T-helper 1 cell treated with Interleukin-12 subunit alpha and Interleukin-12 subunit beta and Interleukin-4 antibody, amounts not matched to agents 30 μg/mL and 1 μg/mL, for 36 hours (primary cell): ENCODE measurements at regions not wholly inside any gene's neighbourhood (a gene's known extent, or its start where the extent isn't known, plus 50 kb on each side); places are given as distances from the start of the nearest gene placed in this dataset.
"Not testable (repeated sequence)": the region's sequence is repeated elsewhere in the genome, so short reads cannot be mapped to it uniquely, and the experiment has no call there.

Experiments used
- H3K27ac Mint-ChIP-seq: one replicate; pipeline ENCODE4 v1.8.0; 2021; ENCODE audit warnings: mild to moderate bottlenecking, mixed read lengths
- H3K27me3 Mint-ChIP-seq: one replicate; pipeline ENCODE4 v1.8.0; 2021; ENCODE audit warnings: low read depth, mixed read lengths
- H3K36me3 Mint-ChIP-seq: one replicate; pipeline ENCODE4 v1.8.0; 2021; ENCODE audit warnings: low read depth, mixed read lengths
- H3K4me1 Mint-ChIP-seq: one replicate; pipeline ENCODE4 v1.8.0; 2021; ENCODE audit warnings: low read depth, mixed read lengths
- H3K4me3 Mint-ChIP-seq: one replicate; pipeline ENCODE4 v1.8.0; 2021; ENCODE audit warnings: mild to moderate bottlenecking, moderate library complexity, mixed read lengths
- H3K9me3 Mint-ChIP-seq: one replicate; pipeline ENCODE4 v1.8.0; 2021; ENCODE audit warnings: mixed read lengths

GRCh38 chr12:125544960-125545359 is 479.7 kb downstream of the AACS start:
- H3K9me3 Mint-ChIP-seq, result peaks cover 5% of the 10 kb centered on the region
- no peaks in the 10 kb centered on the region for H3K4me1 Mint-ChIP-seq
- H3K27me3 Mint-ChIP-seq, result no peaks in the 10 kb centered on the region
- no peak overlapping the region for H3K4me3 Mint-ChIP-seq
- no peaks in the 10 kb centered on the region for H3K36me3 Mint-ChIP-seq
- H3K27ac Mint-ChIP-seq, result no peak overlapping the region

GRCh38 chr12:125549171-125549570 is 483.9 kb downstream of the AACS start:
- Mint-ChIP-seq H3K36me3 (no peaks in the 10 kb centered on the region), H3K4me1 (no peaks in the 10 kb centered on the region), H3K27me3 (no peaks in the 10 kb centered on the region), H3K9me3 (no peaks in the 10 kb centered on the region), H3K4me3 (no peak overlapping the region), H3K27ac (no peak overlapping the region)

GRCh38 chr12:125549836-125550235 is 484.6 kb downstream of the AACS start:
- H3K27ac Mint-ChIP-seq, result no peak overlapping the region
- H3K4me3 Mint-ChIP-seq, result no peak overlapping the region
- H3K36me3 Mint-ChIP-seq, result no peaks in the 10 kb centered on the region
- H3K4me1 Mint-ChIP-seq, result no peaks in the 10 kb centered on the region
- H3K27me3 Mint-ChIP-seq, result no peaks in the 10 kb centered on the region
- no peaks in the 10 kb centered on the region for H3K9me3 Mint-ChIP-seq

GRCh38 chr12:125552295-125552694 is 487.1 kb downstream of the AACS start:
- no peak overlapping the region for H3K27ac Mint-ChIP-seq
- no peaks in the 10 kb centered on the region for H3K4me1 Mint-ChIP-seq
- H3K36me3 Mint-ChIP-seq, result no peaks in the 10 kb centered on the region
- H3K9me3 Mint-ChIP-seq, result no peaks in the 10 kb centered on the region
- H3K27me3 Mint-ChIP-seq, result no peaks in the 10 kb centered on the region
- H3K4me3 Mint-ChIP-seq, result no peak overlapping the region

- H3K27ac Mint-ChIP-seq, H3K4me1 Mint-ChIP-seq, H3K36me3 Mint-ChIP-seq, H3K9me3 Mint-ChIP-seq, H3K4me3 Mint-ChIP-seq, H3K27me3 Mint-ChIP-seq: not testable (repeated sequence)
Observed at GRCh38 chr12:125561008-125561407, 495.8 kb downstream of the AACS start.

- H3K4me3 Mint-ChIP-seq, result no peak overlapping the region
- no peaks in the 10 kb centered on the region for H3K4me1 Mint-ChIP-seq
- no peak overlapping the region for H3K27ac Mint-ChIP-seq
- H3K27me3 Mint-ChIP-seq, result no peaks in the 10 kb centered on the region
- no peaks in the 10 kb centered on the region for H3K9me3 Mint-ChIP-seq
- H3K36me3 Mint-ChIP-seq, result no peaks in the 10 kb centered on the region
Observed at GRCh38 chr12:125564753-125565152, 499.5 kb downstream of the AACS start.

GRCh38 chr12:125567581-125567980 is 502.3 kb downstream of the AACS start:
- no peak overlapping the region for H3K4me3 Mint-ChIP-seq
- H3K4me1 Mint-ChIP-seq, result no peaks in the 10 kb centered on the region
- no peaks in the 10 kb centered on the region for H3K27me3 Mint-ChIP-seq
- H3K9me3 Mint-ChIP-seq, result no peaks in the 10 kb centered on the region
- no peaks in the 10 kb centered on the region for H3K36me3 Mint-ChIP-seq
- H3K27ac Mint-ChIP-seq, result no peak overlapping the region

- H3K4me3 Mint-ChIP-seq, result no peak overlapping the region
- H3K9me3 Mint-ChIP-seq, result no peaks in the 10 kb centered on the region
- H3K27ac Mint-ChIP-seq, result no peak overlapping the region
- no peaks in the 10 kb centered on the region for H3K27me3 Mint-ChIP-seq
- no peaks in the 10 kb centered on the region for H3K36me3 Mint-ChIP-seq
- no peaks in the 10 kb centered on the region for H3K4me1 Mint-ChIP-seq
Observed at GRCh38 chr12:125568306-125568705, 503.1 kb downstream of the AACS start.

GRCh38 chr12:125573271-125573670 is 508.0 kb downstream of the AACS start:
- no peak overlapping the region for H3K27ac Mint-ChIP-seq
- no peaks in the 10 kb centered on the region for H3K4me1 Mint-ChIP-seq
- no peaks in the 10 kb centered on the region for H3K27me3 Mint-ChIP-seq
- H3K4me3 Mint-ChIP-seq, result no peak overlapping the region
- peaks cover 8% of the 10 kb centered on the region for H3K9me3 Mint-ChIP-seq
- H3K36me3 Mint-ChIP-seq, result no peaks in the 10 kb centered on the region

GRCh38 chr12:125577334-125577733 is 512.1 kb downstream of the AACS start:
- Mint-ChIP-seq H3K27me3 (no peaks in the 10 kb centered on the region), H3K4me3 (no peak overlapping the region), H3K36me3 (no peaks in the 10 kb centered on the region), H3K9me3 (peaks cover 21% of the 10 kb centered on the region), H3K27ac (no peak overlapping the region), H3K4me1 (no peaks in the 10 kb centered on the region)

GRCh38 chr12:125579916-125580315 is 514.7 kb downstream of the AACS start:
- no peak overlapping the region for H3K27ac Mint-ChIP-seq
- no peaks in the 10 kb centered on the region for H3K4me1 Mint-ChIP-seq
- H3K4me3 Mint-ChIP-seq, result no peak overlapping the region
- no peaks in the 10 kb centered on the region for H3K36me3 Mint-ChIP-seq
- H3K9me3 Mint-ChIP-seq, result peaks cover 21% of the 10 kb centered on the region
- H3K27me3 Mint-ChIP-seq, result no peaks in the 10 kb centered on the region

- H3K4me3 Mint-ChIP-seq, result no peak overlapping the region
- H3K36me3 Mint-ChIP-seq, result no peaks in the 10 kb centered on the region
- H3K4me1 Mint-ChIP-seq, result no peaks in the 10 kb centered on the region
- H3K27ac Mint-ChIP-seq, result no peak overlapping the region
- H3K27me3 Mint-ChIP-seq, result no peaks in the 10 kb centered on the region
- H3K9me3 Mint-ChIP-seq, result peaks cover 15% of the 10 kb centered on the region
Observed at GRCh38 chr12:125583071-125583470, 517.8 kb downstream of the AACS start.

GRCh38 chr12:125586441-125586840 is 521.2 kb downstream of the AACS start:
- no peak overlapping the region for H3K4me3 Mint-ChIP-seq
- H3K36me3 Mint-ChIP-seq, result no peaks in the 10 kb centered on the region
- H3K9me3 Mint-ChIP-seq, result no peaks in the 10 kb centered on the region
- H3K27me3 Mint-ChIP-seq, result no peaks in the 10 kb centered on the region
- no peak overlapping the region for H3K27ac Mint-ChIP-seq
- H3K4me1 Mint-ChIP-seq, result no peaks in the 10 kb centered on the region

GRCh38 chr12:125593269-125593668 is 528.0 kb downstream of the AACS start:
- Mint-ChIP-seq H3K27ac (no peak overlapping the region), H3K36me3 (no peaks in the 10 kb centered on the region), H3K27me3 (no peaks in the 10 kb centered on the region), H3K4me3 (no peak overlapping the region), H3K4me1 (no peaks in the 10 kb centered on the region), H3K9me3 (peaks cover 3% of the 10 kb centered on the region)

GRCh38 chr12:125604976-125605375 is 539.7 kb downstream of the AACS start:
- no peak overlapping the region for H3K27ac Mint-ChIP-seq
- H3K9me3 Mint-ChIP-seq, result peaks cover 3% of the 10 kb centered on the region
- H3K4me1 Mint-ChIP-seq, result no peaks in the 10 kb centered on the region
- no peaks in the 10 kb centered on the region for H3K27me3 Mint-ChIP-seq
- no peaks in the 10 kb centered on the region for H3K36me3 Mint-ChIP-seq
- no peak overlapping the region for H3K4me3 Mint-ChIP-seq

- H3K36me3 Mint-ChIP-seq, result no peaks in the 10 kb centered on the region
- H3K27ac Mint-ChIP-seq, result no peak overlapping the region
- no peak overlapping the region for H3K4me3 Mint-ChIP-seq
- no peaks in the 10 kb centered on the region for H3K4me1 Mint-ChIP-seq
- no peaks in the 10 kb centered on the region for H3K27me3 Mint-ChIP-seq
- peaks cover 3% of the 10 kb centered on the region for H3K9me3 Mint-ChIP-seq
Observed at GRCh38 chr12:125606312-125606711, 541.1 kb downstream of the AACS start.
